ENCODE measurements at regions not wholly inside any gene's neighbourhood (a gene's known extent, or its start where the extent isn't known, plus 50 kb on each side); places are given as distances from the start of the nearest gene placed in this dataset.

DNA sequence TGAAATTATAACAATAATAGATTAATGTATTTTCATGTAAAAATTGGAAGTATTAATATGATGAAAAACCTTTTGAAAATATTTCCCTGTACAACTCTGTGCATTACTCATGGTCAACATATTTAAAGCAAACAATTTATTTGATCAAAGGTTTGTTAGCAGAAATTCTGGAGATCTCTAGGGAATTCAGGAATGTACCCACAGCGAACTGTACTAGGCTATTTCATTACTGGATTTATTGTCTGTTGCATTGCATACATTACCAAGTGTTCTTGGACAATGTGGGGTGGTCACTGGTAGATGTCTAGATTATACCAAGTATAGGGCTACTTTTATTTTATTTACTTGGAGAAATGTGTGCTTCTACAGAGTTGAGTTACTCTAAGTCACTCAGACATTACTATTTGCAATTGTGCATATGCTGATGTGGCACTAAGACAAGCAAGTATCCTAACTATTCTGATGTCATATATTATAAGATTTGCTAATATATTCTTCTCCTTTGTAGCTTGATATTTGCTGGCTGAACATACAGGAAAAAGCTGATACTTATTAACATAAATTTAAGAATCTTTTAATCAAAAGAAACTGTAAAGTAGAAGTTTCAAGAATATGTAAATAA lies 323.3 kb downstream of the CCER1 start:
- H2BK120ac ChIP-seq (ENCODE audit: low read depth, low read length, poor library complexity, severe bottlenecking): no peak overlapping the region
- no peak overlapping the region for H3T11ph ChIP-seq (ENCODE audit: low read length)
- Mint-ChIP-seq H3K36me3 (ENCODE audit: insufficient read depth in 1 of 3, low read depth in 3 of 3) (peaks cover 1 to 13% (median 9%) of the 10 kb centered on the region in 3 experiments; a peak in 3 of 7 replicates), H3K27me3 (ENCODE audit: low read depth) (no peaks in the 10 kb centered on the region), H3K4me3 (no peak overlapping the region), H3K27ac (no peak overlapping the region), H3K9me3 (peaks cover 11 to 13% of the 10 kb centered on the region in 2 experiments; a peak in 4 of 5 replicates), H3K4me1 (no peaks in the 10 kb centered on the region)
- no peaks in the 10 kb centered on the region for H3K9me3 ChIP-seq (ENCODE audit: control insufficient read depth, low read depth, low read length)
- H2AFZ ChIP-seq (ENCODE audit: low read length): no peak overlapping the region
- no peak overlapping the region for H3K9ac ChIP-seq (ENCODE audit: extremely low read depth, insufficient read length, low read length)
- H3K4me2 ChIP-seq (ENCODE audit: insufficient read depth, insufficient read length, low read length): no peak overlapping the region
- no peak overlapping the region for H3K14ac ChIP-seq (ENCODE audit: insufficient read depth, low read length)
- no peak overlapping the region for H4K5ac ChIP-seq (ENCODE audit: insufficient read length, low read depth, low read length)
- H2BK15ac ChIP-seq (ENCODE audit: low read depth, low read length): no peak overlapping the region
- no peak overlapping the region for H3K4ac ChIP-seq (ENCODE audit: low read depth, low read length)
- TF ChIP-seq, protein P1, sequence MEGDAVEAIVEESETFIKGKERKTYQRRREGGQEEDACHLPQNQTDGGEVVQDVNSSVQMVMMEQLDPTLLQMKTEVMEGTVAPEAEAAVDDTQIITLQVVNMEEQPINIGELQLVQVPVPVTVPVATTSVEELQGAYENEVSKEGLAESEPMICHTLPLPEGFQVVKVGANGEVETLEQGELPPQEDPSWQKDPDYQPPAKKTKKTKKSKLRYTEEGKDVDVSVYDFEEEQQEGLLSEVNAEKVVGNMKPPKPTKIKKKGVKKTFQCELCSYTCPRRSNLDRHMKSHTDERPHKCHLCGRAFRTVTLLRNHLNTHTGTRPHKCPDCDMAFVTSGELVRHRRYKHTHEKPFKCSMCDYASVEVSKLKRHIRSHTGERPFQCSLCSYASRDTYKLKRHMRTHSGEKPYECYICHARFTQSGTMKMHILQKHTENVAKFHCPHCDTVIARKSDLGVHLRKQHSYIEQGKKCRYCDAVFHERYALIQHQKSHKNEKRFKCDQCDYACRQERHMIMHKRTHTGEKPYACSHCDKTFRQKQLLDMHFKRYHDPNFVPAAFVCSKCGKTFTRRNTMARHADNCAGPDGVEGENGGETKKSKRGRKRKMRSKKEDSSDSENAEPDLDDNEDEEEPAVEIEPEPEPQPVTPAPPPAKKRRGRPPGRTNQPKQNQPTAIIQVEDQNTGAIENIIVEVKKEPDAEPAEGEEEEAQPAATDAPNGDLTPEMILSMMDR (conservative IDR thresholded peaks at IDR 0.05): no peak
- no peaks in the 10 kb centered on the region for H3K4me1 ChIP-seq (ENCODE audit: insufficient read depth, low read length)
- H3K79me2 ChIP-seq (ENCODE audit: insufficient read depth, low read length): no peaks in the 10 kb centered on the region
- WGBS (ENCODE audit: extremely low coverage, insufficient read length, low lambda C conversion rate): no CpG with 5 or more reads among the region's 1 CpG
- H3K79me1 ChIP-seq (ENCODE audit: insufficient read depth, low read depth, low read length, poor library complexity, severe bottlenecking): no peaks in the 10 kb centered on the region
- H3K56ac ChIP-seq (ENCODE audit: insufficient read length, low read depth, low read length): no peak overlapping the region
- no peaks in the 10 kb centered on the region for H3K27me3 ChIP-seq (ENCODE audit: insufficient read depth, low read length)
- H4K91ac ChIP-seq (ENCODE audit: insufficient read length, low read depth, low read length): no peak overlapping the region
- no peak overlapping the region for H4K8ac ChIP-seq (replicated peaks; ENCODE audit: insufficient read length, low read depth, low read length)
- no peak overlapping the region for H2BK12ac ChIP-seq (ENCODE audit: insufficient read length, low read depth, low read length)
- no peak overlapping the region for H3K27ac ChIP-seq (ENCODE audit: insufficient read length, low read depth, low read length)
- H2BK5ac ChIP-seq (ENCODE audit: insufficient read length, low read length): no peak overlapping the region
- no peak overlapping the region for H3K23ac ChIP-seq (ENCODE audit: insufficient read length, low read depth, low read length)
- no peak overlapping the region for H3K18ac ChIP-seq (ENCODE audit: insufficient read length, low read depth, low read length)
- H2AK5ac ChIP-seq (ENCODE audit: insufficient read length, low read length): no peak overlapping the region
- H3K23me2 ChIP-seq (ENCODE audit: insufficient read length, low read depth, low read length, poor library complexity, severe bottlenecking): no peaks in the 10 kb centered on the region
- no peaks in the 10 kb centered on the region for H4K20me1 ChIP-seq (ENCODE audit: control insufficient read depth, insufficient read depth, insufficient read length)
- no peak overlapping the region for H2BK20ac ChIP-seq (ENCODE audit: low read depth, low read length, poor library complexity, severe bottlenecking)
- DNase-seq: no peak

All from H9 (cell line).